A549 (cell line): ENCODE measurements at regions not wholly inside any gene's neighbourhood (a gene's known extent, or its start where the extent isn't known, plus 50 kb on each side); places are given as distances from the start of the nearest gene placed in this dataset.

Source experiments
- ATAC-seq, 2 experiments: fragments of 200-7000 bp in 1 of 2; fragments of >200 bp in 1 of 2; cut with Nextera tagmentation in 1 of 2; cut with Tn5 transposase in 1 of 2; 3 replicates each; pipeline versions ENCODE4 v1.8.0 to v1.9.1; 2018 to 2020; ENCODE audit warnings: mild to moderate bottlenecking in 1 of 2, moderate library complexity in 1 of 2
- CTCF ChIA-PET: fragments of 300-600 bp; sonication (Branson Sonifier 250); formaldehyde crosslinking; extraction: SDS; loops from one replicate; lab custom pipeline; 2021; ENCODE audit warnings: antibody characterized with exemption, inconsistent platforms; lab: Yijun Ruan, JAX
- POLR2A ChIA-PET: fragments of 350-600 bp; formaldehyde crosslinking; extraction: SDS; loops from one replicate; lab custom pipeline; 2021; ENCODE audit warnings: antibody characterized with exemption, inconsistent platforms; lab: Yijun Ruan, JAX
- DNase-seq, 2 experiments: peaks; one replicate each; pipeline versions ENCODE4 v3.0.0 to v3.0.0-alpha.2; 2011 to 2016; ENCODE audit warnings: low read depth in 1 of 2, low spot score in 1 of 2
- FAIRE-seq: peaks from 2 replicates; lab custom pipeline; 2011; peaks lifted over from hg19 to GRCh38; lab: Jason Lieb, UNC
- H3K27ac ChIP-seq, 2 experiments: fragments of >200 bp; sonication (Bioruptor Twin); formaldehyde crosslinking; 3 replicates each; pipeline ENCODE4 v1.5.1; 2016 to 2017
- H3K4me1 ChIP-seq: fragments of >200 bp; sonication (Bioruptor Twin); formaldehyde crosslinking; 3 replicates; pipeline ENCODE4 v1.6.1; 2016
- H3K4me2 ChIP-seq: fragments of >200 bp; sonication (Bioruptor Twin); formaldehyde crosslinking; 3 replicates; pipeline ENCODE4 v1.6.1; 2016
- H3K4me3 ChIP-seq: fragments of >200 bp; sonication (Bioruptor Twin); formaldehyde crosslinking; 3 replicates; pipeline ENCODE4 v1.5.1; 2016
- H3K9me3 ChIP-seq: fragments of >200 bp; sonication (Bioruptor Twin); formaldehyde crosslinking; 3 replicates; pipeline ENCODE4 v1.6.1; 2016
- BCL3 ChIP-seq: fragments of >200 bp; sonication (Bioruptor Twin); formaldehyde crosslinking; IDR thresholded peaks from 3 replicates; pipeline ENCODE4 v1.6.1; 2016
- BHLHE40 ChIP-seq: IDR thresholded peaks from 2 replicates; pipeline ENCODE4 v1.6.1; 2012; ENCODE audit warnings: low read depth, low read length, inconsistent platforms
- CEBPB ChIP-seq, 2 experiments: fragments of >200 bp in 1 of 2; sonication (Bioruptor Twin) in 1 of 2; formaldehyde crosslinking in 1 of 2; IDR thresholded peaks; 2 replicates each; pipeline ENCODE4 v1.6.1; 2012 to 2016
- CTCF ChIP-seq: fragments of >200 bp; sonication (Bioruptor Twin); formaldehyde crosslinking; IDR thresholded peaks from 3 replicates; pipeline ENCODE4 v1.5.1; 2016
- ESRRA ChIP-seq: fragments of 150-350 bp; IDR thresholded peaks from 2 replicates; pipeline ENCODE4 v1.6.1; 2014; ENCODE audit warnings: mild to moderate bottlenecking, low read length, borderline replicate concordance
- GATA3 ChIP-seq: IDR thresholded peaks from 2 replicates; pipeline ENCODE4 v1.6.1; 2012; ENCODE audit warnings: borderline replicate concordance
- HEYL ChIP-seq: fragments of 250-450 bp; sonication (Bioruptor Pico); IDR thresholded peaks from 2 replicates; pipeline ENCODE4 v1.8.0; 2021; ENCODE audit warnings: mild to moderate bottlenecking, moderate library complexity
- HOXB5 ChIP-seq: fragments of 250-450 bp; sonication (Bioruptor Pico); IDR thresholded peaks from 2 replicates; pipeline ENCODE4 v1.5.0; 2020; ENCODE audit warnings: mild to moderate bottlenecking, moderate library complexity
- KDM1A ChIP-seq: fragments of 200-600 bp; sonication (generic); IDR thresholded peaks from 2 replicates; pipeline ENCODE4 v1.6.1; 2016; ENCODE audit warnings: low read depth, mild to moderate bottlenecking
- KDM5A ChIP-seq: fragments of 200-600 bp; sonication (generic); IDR thresholded peaks from 2 replicates; pipeline ENCODE4 v1.6.1; 2016; ENCODE audit warnings: antibody characterized with exemption, mild to moderate bottlenecking
- MAZ ChIP-seq: fragments of 150-350 bp; IDR thresholded peaks from 2 replicates; pipeline ENCODE4 v1.6.1; 2014; ENCODE audit warnings: antibody characterized with exemption, low read depth, low read length, borderline replicate concordance
- NR3C1 ChIP-seq: fragments of >200 bp; sonication (Bioruptor Twin); formaldehyde crosslinking; IDR thresholded peaks from 3 replicates; pipeline ENCODE4 v1.6.1; 2017
- RAD21 ChIP-seq, 2 experiments: fragments of >200 bp in 1 of 2; sonication (Bioruptor Twin) in 1 of 2; formaldehyde crosslinking in 1 of 2; IDR thresholded peaks in 1 of 2; conservative IDR thresholded peaks in 1 of 2; 2 replicates in 1 of 2; 3 replicates in 1 of 2; pipeline ENCODE4 v1.6.1; 2012 to 2018; ENCODE audit warnings: inconsistent platforms in 1 of 2
- RFX5 ChIP-seq: fragments of 450-650 bp; IDR thresholded peaks from 2 replicates; pipeline ENCODE4 v1.7.1; 2014; ENCODE audit warnings: antibody characterized with exemption, mild to moderate bottlenecking, moderate library complexity
- TFCP2L1 ChIP-seq: fragments of 250-450 bp; sonication (Bioruptor Pico); IDR thresholded peaks from 2 replicates; pipeline ENCODE4 v1.5.0; 2021; ENCODE audit warnings: mild to moderate bottlenecking
- USF2 ChIP-seq: fragments of 450-650 bp; IDR thresholded peaks from 2 replicates; pipeline ENCODE4 v1.6.1; 2014; ENCODE audit warnings: antibody characterized with exemption
- ZC3H11A ChIP-seq: fragments of 450-650 bp; IDR thresholded peaks from 2 replicates; pipeline ENCODE4 v1.6.1; 2014; ENCODE audit warnings: antibody characterized with exemption, mild to moderate bottlenecking
- ZSCAN20 ChIP-seq: fragments of 250-450 bp; sonication (Bioruptor Pico); IDR thresholded peaks from 2 replicates; pipeline ENCODE4 v1.8.0; 2022; ENCODE audit warnings: mild to moderate bottlenecking, moderate library complexity
- WGBS: methylation state at CpG from one replicate; pipeline ENCODE4 v1.1.6; 2017; ENCODE audit errors: missing lambda C conversion rate; 5-methylcytosine and 5-hydroxymethylcytosine counted together

DNA sequence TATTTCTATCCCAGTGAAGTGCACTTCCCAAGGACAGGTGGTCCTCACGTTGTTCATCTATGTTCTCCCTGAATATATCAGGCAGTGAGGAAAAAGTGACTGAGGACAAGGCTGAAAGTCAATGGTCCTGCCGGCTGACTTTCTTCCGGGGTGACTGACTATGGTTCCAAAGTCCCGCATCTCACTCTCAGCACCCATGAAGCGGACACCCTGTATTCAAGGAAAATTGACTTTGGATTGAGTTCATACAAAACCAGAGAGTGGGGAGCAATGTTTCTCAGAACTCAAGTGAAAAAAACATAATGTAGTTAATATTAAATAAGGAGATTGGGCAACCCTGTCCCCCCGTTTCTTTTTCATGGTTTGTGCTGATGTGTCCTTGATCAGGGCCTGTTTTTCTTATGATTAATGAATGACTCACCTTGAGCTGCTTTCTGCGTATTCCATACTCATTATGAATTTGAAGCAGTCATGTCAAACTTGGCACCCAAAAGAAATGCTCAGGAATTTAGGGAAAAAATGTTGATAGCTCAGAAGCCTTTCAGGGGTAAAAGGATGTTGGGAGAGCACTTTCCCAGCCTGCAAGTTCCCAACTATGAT lies 184.0 kb downstream of the CYLD start:
- no peak for FAIRE-seq
- ChIA-PET POLR2A (no interaction called here), CTCF (interaction anchor here (1.1 kb wide), 1 partner anchor 15 kb away, joined by 3 read pairs; no protein-coding TSS in a partner anchor)
- WGBS = 10% methylated on average over 7 of the region's 7 CpGs
- Histone ChIP-seq H3K27ac (no peak overlapping the region), H3K9me3 (no peaks in the 10 kb centered on the region), H3K4me2 (no peak overlapping the region), H3K4me3 (no peak overlapping the region), H3K4me1 (no peaks in the 10 kb centered on the region)
- no peak for TF ChIP-seq CTCF
- TF ChIP-seq BHLHE40 = no peak
- no peak for TF ChIP-seq HEYL (CRISPR knock-in tag)
- no peak for TF ChIP-seq CEBPB (IDR thresholded peaks at IDR 0.05)
- TF ChIP-seq RFX5 = no peak
- no peak for TF ChIP-seq GATA3
- no peak for TF ChIP-seq ZSCAN20
- no peak for TF ChIP-seq RAD21 (conservative IDR thresholded peaks at IDR 0.05 in 1 of 2, IDR thresholded peaks at IDR 0.05 in 1 of 2)
- no peak for TF ChIP-seq USF2
- TF ChIP-seq TFCP2L1 (CRISPR knock-in tag) = no peak
- DNase-seq = no peak
- ATAC-seq = no peak

DNA sequence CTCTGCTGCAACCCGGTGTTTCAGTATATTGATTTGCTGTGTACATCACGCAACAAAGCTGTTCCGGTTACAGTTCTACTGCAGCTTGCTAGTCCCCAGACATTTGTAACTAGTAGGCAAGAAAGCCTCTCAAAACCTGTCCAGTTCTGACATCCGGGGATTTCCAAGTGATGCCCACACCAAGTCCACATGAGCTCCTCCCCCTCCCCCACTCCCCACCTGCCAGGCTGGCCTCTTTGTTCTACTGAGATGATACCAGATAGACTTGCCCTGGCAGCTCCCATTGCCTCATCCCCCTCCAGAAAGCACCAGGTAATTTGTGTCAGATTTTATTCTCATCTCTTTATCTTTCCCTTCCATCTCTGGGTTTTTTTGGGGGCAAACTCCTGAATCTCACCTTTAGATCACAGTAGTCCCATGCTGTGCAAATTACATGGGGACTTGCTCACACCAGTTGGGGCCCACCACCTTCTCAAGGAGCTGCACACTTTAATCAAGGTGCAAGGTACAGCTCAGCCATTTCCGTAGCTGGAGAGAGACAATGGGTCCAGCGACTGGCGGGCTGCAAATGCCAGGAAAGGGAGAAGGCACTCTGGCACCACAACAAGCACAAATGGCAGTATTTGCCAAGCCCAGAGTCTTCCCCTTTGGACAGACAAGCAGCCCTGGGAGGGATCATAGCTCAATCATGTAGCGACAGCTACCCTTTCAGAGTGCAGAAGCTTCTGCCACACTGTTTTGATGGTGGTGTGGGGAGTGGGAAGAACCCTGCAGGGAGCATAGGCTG lies 183.1 kb downstream of the CYLD start:
- TF ChIP-seq KDM5A = no peak
- TF ChIP-seq ZC3H11A = no peak
- no peak for TF ChIP-seq HOXB5 (CRISPR knock-in tag)
- TF ChIP-seq NR3C1 = no peak
- 23% methylated on average over 8 of the region's 8 CpGs for WGBS
- Histone ChIP-seq H3K4me3 (no peak overlapping the region), H3K9me3 (no peaks in the 10 kb centered on the region), H3K27ac (no peak overlapping the region), H3K4me2 (no peak overlapping the region), H3K4me1 (no peaks in the 10 kb centered on the region)
- ATAC-seq = no peak
- POLR2A ChIA-PET = no interaction called here
- FAIRE-seq = no peak
- no peak for DNase-seq
- CTCF ChIA-PET = interaction anchor here (0.6 to 1.1 kb wide), 2 partner anchors 15 to 84 kb away, joined by 3 to 4 read pairs; no protein-coding TSS in a partner anchor

DNA sequence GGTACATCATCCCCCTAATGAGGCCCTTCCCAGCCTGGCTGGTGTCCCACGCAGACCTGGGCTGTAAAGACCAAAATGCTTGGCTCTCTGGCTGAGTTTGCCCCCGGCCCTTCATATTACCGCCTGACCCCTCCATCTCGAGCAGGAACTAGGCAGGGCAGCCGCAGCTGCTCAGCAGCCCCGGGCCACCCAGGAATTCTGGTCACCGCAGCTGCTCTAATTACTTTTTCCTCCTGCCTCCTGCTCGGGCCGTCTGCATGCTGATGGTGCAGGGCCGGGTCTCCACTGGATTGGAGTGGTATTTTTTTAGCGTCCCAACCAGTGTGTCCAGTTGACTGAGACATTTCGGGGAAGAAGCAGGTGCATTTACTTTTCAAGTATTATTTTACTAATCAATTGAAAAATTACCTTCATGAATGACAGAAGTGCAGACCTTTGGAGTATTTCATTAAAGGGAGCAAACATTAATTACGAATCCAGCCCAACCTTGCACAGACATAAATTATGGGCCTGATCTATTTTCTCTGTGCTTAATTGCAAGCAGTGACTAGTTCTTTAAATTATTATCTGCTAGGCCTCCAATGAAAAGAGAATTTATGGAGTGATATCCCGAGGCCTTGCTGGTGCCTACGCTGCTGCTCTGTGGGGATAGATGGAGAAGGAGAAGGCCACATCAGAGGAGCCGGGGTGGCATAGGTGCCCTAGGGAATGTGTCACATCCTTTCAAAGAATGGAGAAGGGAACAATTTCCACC lies 176.2 kb downstream of the CYLD start:
- H3K4me3 ChIP-seq = no peak overlapping the region
- H3K27ac ChIP-seq = no peak overlapping the region
- H3K4me2 ChIP-seq = no peak overlapping the region
- no peak for TF ChIP-seq MAZ
- TF ChIP-seq KDM1A = no peak
- no peak for TF ChIP-seq ESRRA
- TF ChIP-seq BCL3 = no peak
- TF ChIP-seq, all 56 proteins: peak for 0
- FAIRE-seq = no peak
- DNase-seq = no peak
- Histone ChIP-seq H3K4me1 (no peaks in the 10 kb centered on the region), H3K9me3 (no peaks in the 10 kb centered on the region)
- ChIA-PET POLR2A (no interaction called here), CTCF (no interaction called here)
- 18% methylated on average over 16 of the region's 16 CpGs for WGBS
- ATAC-seq = no peak
